Non-pigmented ciliary epithelial cell (primary cell): ENCODE measurements at regions not wholly inside any gene's neighbourhood (a gene's known extent, or its start where the extent isn't known, plus 50 kb on each side); places are given as distances from the start of the nearest gene placed in this dataset.
"Not testable (repeated sequence)": the region's sequence is repeated elsewhere in the genome, so short reads cannot be mapped to it uniquely, and the experiment has no call there.

Source experiments
- DNase-seq: peaks from one replicate; pipeline ENCODE4 v3.0.0-alpha.2; 2010; ENCODE audit warnings: low read depth

- DNase-seq = no peak
Observed at GRCh38 chr5:124022966-124023365, 511.0 kb downstream of the CSNK1G3 start.

- DNase-seq = no peak
Observed at GRCh38 chr5:124021776-124022175, 509.8 kb downstream of the CSNK1G3 start.

- no peak for DNase-seq
Observed at GRCh38 chr5:124021066-124021641, 509.2 kb downstream of the CSNK1G3 start.

- DNase-seq = not testable (repeated sequence)
Observed at GRCh38 chr5:124017321-124017720, 505.3 kb downstream of the CSNK1G3 start.

GRCh38 chr5:124007675-124008398 lies 495.9 kb downstream of the CSNK1G3 start:
- DNase-seq = no peak

GRCh38 chr5:124001036-124001615 lies 489.1 kb downstream of the CSNK1G3 start:
- DNase-seq = no peak

GRCh38 chr5:124000538-124000937 lies 488.6 kb downstream of the CSNK1G3 start:
- no peak for DNase-seq

GRCh38 chr5:123997462-123998215 lies 485.7 kb downstream of the CSNK1G3 start:
- peak; percentile 34 for DNase-seq

GRCh38 chr5:123997064-123997461 lies 485.1 kb downstream of the CSNK1G3 start:
- no peak for DNase-seq

GRCh38 chr5:123992641-123993040 lies 480.7 kb downstream of the CSNK1G3 start:
- DNase-seq = no peak

- DNase-seq = no peak
Observed at GRCh38 chr5:123987956-123988355, 476.0 kb downstream of the CSNK1G3 start.

GRCh38 chr5:123976379-123977033 lies 464.5 kb downstream of the CSNK1G3 start:
- DNase-seq = no peak

- not testable (repeated sequence) for DNase-seq
Observed at GRCh38 chr5:123975521-123975920, 463.5 kb downstream of the CSNK1G3 start.

GRCh38 chr5:123966781-123967180 lies 454.8 kb downstream of the CSNK1G3 start:
- DNase-seq = no peak

- DNase-seq = no peak
Observed at GRCh38 chr5:123965626-123966025, 453.6 kb downstream of the CSNK1G3 start.

- no peak for DNase-seq
Observed at GRCh38 chr5:123964884-123965283, 452.9 kb downstream of the CSNK1G3 start.

GRCh38 chr5:123960526-123960925 lies 448.5 kb downstream of the CSNK1G3 start:
- DNase-seq = no peak

GRCh38 chr5:123951582-123951977 lies 439.6 kb downstream of the CSNK1G3 start:
- peak; percentile 96 for DNase-seq

GRCh38 chr5:123950701-123951581 lies 439.0 kb downstream of the CSNK1G3 start:
- no peak for DNase-seq

- no peak for DNase-seq
Observed at GRCh38 chr5:123949807-123950340, 437.9 kb downstream of the CSNK1G3 start.
